ENCODE measurements at regions not wholly inside any gene's neighbourhood (a gene's known extent, or its start where the extent isn't known, plus 50 kb on each side); places are given as distances from the start of the nearest gene placed in this dataset.

- TF ChIP-seq POLR2A (IDR thresholded peaks at IDR 0.05) (no peak), CTCF (IDR thresholded peaks at IDR 0.05 in 8 of 11, conservative IDR thresholded peaks at IDR 0.05 in 3 of 11) (no peak)
Measured at GRCh38 chr9:87216897-87217455, 269.7 kb upstream of the GAS1 start.
